ENCODE measurements at regions not wholly inside any gene's neighbourhood (a gene's known extent, or its start where the extent isn't known, plus 50 kb on each side); places are given as distances from the start of the nearest gene placed in this dataset.

DNA sequence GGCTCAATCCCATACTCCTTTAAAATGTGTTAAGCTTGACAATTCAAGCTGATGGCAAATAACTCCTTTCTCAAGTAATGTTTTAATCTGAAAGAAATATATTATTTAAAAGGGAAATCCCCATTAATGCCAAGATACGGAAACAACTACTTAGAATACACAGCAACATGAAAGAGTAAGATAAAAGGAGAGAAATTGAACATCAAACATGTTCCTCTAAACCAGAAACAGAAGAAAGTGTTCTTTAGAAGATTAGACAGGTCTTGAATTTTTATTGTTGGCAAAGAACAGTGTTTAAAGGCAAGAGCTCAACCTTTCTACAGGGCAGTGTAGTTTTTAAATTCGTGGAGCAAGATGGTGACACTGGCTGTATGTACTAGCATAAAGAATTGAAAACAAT is 105.8 kb upstream of the NRIP1 start:
- no peak for TF ChIP-seq PPARA (CRISPR knock-in tag; IDR thresholded peaks at IDR 0.05; ENCODE audit: borderline replicate concordance)
- no peak for TF ChIP-seq ZFP3 (CRISPR knock-in tag; IDR thresholded peaks at IDR 0.05)
- TF ChIP-seq BACH2 (CRISPR knock-in tag; IDR thresholded peaks at IDR 0.05; ENCODE audit: borderline replicate concordance): no peak
- TF ChIP-seq OSR1 (CRISPR knock-in tag; IDR thresholded peaks at IDR 0.05): no peak
- TF ChIP-seq, protein P1, sequence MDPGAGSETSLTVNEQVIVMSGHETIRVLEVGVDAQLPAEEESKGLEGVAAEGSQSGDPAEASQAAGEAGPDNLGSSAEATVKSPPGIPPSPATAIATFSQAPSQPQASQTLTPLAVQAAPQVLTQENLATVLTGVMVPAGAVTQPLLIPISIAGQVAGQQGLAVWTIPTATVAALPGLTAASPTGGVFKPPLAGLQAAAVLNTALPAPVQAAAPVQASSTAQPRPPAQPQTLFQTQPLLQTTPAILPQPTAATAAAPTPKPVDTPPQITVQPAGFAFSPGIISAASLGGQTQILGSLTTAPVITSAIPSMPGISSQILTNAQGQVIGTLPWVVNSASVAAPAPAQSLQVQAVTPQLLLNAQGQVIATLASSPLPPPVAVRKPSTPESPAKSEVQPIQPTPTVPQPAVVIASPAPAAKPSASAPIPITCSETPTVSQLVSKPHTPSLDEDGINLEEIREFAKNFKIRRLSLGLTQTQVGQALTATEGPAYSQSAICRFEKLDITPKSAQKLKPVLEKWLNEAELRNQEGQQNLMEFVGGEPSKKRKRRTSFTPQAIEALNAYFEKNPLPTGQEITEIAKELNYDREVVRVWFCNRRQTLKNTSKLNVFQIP (CRISPR knock-in tag; IDR thresholded peaks at IDR 0.05; ENCODE audit: borderline replicate concordance, low read depth): no peak
- TF ChIP-seq, protein P2, sequence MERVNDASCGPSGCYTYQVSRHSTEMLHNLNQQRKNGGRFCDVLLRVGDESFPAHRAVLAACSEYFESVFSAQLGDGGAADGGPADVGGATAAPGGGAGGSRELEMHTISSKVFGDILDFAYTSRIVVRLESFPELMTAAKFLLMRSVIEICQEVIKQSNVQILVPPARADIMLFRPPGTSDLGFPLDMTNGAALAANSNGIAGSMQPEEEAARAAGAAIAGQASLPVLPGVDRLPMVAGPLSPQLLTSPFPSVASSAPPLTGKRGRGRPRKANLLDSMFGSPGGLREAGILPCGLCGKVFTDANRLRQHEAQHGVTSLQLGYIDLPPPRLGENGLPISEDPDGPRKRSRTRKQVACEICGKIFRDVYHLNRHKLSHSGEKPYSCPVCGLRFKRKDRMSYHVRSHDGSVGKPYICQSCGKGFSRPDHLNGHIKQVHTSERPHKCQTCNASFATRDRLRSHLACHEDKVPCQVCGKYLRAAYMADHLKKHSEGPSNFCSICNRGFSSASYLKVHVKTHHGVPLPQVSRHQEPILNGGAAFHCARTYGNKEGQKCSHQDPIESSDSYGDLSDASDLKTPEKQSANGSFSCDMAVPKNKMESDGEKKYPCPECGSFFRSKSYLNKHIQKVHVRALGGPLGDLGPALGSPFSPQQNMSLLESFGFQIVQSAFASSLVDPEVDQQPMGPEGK (CRISPR knock-in tag; IDR thresholded peaks at IDR 0.05; ENCODE audit: borderline replicate concordance): no peak
- TF ChIP-seq ESRRG (CRISPR knock-in tag; IDR thresholded peaks at IDR 0.05): no peak
- no peak for TF ChIP-seq GLIS3 (CRISPR knock-in tag; IDR thresholded peaks at IDR 0.05)
- TF ChIP-seq, protein P3, sequence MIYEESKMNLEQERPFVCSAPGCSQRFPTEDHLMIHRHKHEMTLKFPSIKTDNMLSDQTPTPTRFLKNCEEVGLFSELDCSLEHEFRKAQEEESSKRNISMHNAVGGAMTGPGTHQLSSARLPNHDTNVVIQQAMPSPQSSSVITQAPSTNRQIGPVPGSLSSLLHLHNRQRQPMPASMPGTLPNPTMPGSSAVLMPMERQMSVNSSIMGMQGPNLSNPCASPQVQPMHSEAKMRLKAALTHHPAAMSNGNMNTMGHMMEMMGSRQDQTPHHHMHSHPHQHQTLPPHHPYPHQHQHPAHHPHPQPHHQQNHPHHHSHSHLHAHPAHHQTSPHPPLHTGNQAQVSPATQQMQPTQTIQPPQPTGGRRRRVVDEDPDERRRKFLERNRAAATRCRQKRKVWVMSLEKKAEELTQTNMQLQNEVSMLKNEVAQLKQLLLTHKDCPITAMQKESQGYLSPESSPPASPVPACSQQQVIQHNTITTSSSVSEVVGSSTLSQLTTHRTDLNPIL (CRISPR knock-in tag; IDR thresholded peaks at IDR 0.05; ENCODE audit: low read depth): no peak
- no peak for TF ChIP-seq ZNF8 (CRISPR knock-in tag; IDR thresholded peaks at IDR 0.05)
- no peak for TF ChIP-seq ZNF565 (CRISPR knock-in tag; conservative IDR thresholded peaks at IDR 0.05; ENCODE audit: low read depth)
- no peak for TF ChIP-seq ZC3H10 (CRISPR knock-in tag; IDR thresholded peaks at IDR 0.05)

Measured in SK-N-SH treated with all-trans-retinoic acid at 6 μM for 48 hours (cell line).